CD4-positive, alpha-beta T cell (primary cell): ENCODE measurements at regions not wholly inside any gene's neighbourhood (a gene's known extent, or its start where the extent isn't known, plus 50 kb on each side); places are given as distances from the start of the nearest gene placed in this dataset.
"Not testable (repeated sequence)": the region's sequence is repeated elsewhere in the genome, so short reads cannot be mapped to it uniquely, and the experiment has no call there.

Source experiments
- ATAC-seq: fragments of 200-7000 bp; cut with Tn5 transposase; one replicate; pipeline ENCODE4 v1.10.0; 2022; ENCODE audit warnings: mild to moderate bottlenecking; ENCODE audit not compliant: poor library complexity
- CTCF ChIA-PET: fragments of 350-600 bp; sonication (Branson Sonifier 250); formaldehyde crosslinking; loops from one replicate; lab custom pipeline; 2021; ENCODE audit warnings: antibody characterized with exemption, inconsistent platforms; lab: Charles Lee
- POLR2A ChIA-PET: fragments of 350-600 bp; sonication (Branson Sonifier 250); formaldehyde crosslinking; loops from one replicate; lab custom pipeline; 2021; ENCODE audit warnings: antibody characterized with exemption, inconsistent platforms; lab: Charles Lee
- DNase-seq, 14 experiments: peaks; one replicate each; pipeline ENCODE4 v3.0.0-alpha.2; 2013 to 2020; ENCODE audit warnings: mixed read lengths in 2 of 14
- H3K27ac ChIP-seq, 2 donors: one replicate each; pipeline versions ENCODE4 v1.5.1 to v1.7.0; 2013; ENCODE audit warnings: low read length in 2 of 2, low read depth in 1 of 2, mild to moderate bottlenecking in 1 of 2
- H3K27me3 ChIP-seq, 2 experiments: 1 replicate in 1 of 2; 2 replicates in 1 of 2; pipeline versions ENCODE4 v1.6.1 to v1.7.0; 2013; ENCODE audit warnings: low read length in 2 of 2, control low read depth in 1 of 2, mild to moderate bottlenecking in 1 of 2, moderate library complexity in 1 of 2; ENCODE audit not compliant: insufficient read depth in 2 of 2, control insufficient read depth in 1 of 2
- H3K36me3 ChIP-seq: one replicate; pipeline ENCODE4 v1.6.1; 2013; ENCODE audit warnings: low read length, control low read depth; ENCODE audit not compliant: insufficient read depth
- H3K4me1 ChIP-seq: one replicate; pipeline ENCODE4 v1.6.1; 2013; ENCODE audit warnings: low read length, control low read depth; ENCODE audit not compliant: insufficient read depth
- H3K4me3 ChIP-seq: one replicate; pipeline ENCODE4 v1.5.1; 2013; ENCODE audit warnings: mild to moderate bottlenecking, low read length, moderate library complexity
- H3K9me3 ChIP-seq, 2 experiments: 1 replicate in 1 of 2; 2 replicates in 1 of 2; pipeline versions ENCODE4 v1.6.1 to v1.7.0; 2013; ENCODE audit warnings: low read length in 2 of 2, mild to moderate bottlenecking in 2 of 2, control low read depth in 1 of 2, moderate library complexity in 1 of 2; ENCODE audit not compliant: control insufficient read depth in 1 of 2, insufficient read depth in 1 of 2
- H3K27ac Mint-ChIP-seq: one replicate; pipeline ENCODE4 v1.8.0; 2020; ENCODE audit warnings: mixed read lengths
- H3K27me3 Mint-ChIP-seq: one replicate; pipeline ENCODE4 v1.8.0; 2021; ENCODE audit warnings: mixed read lengths
- H3K36me3 Mint-ChIP-seq: one replicate; pipeline ENCODE4 v1.8.0; 2021; ENCODE audit warnings: low read depth, mixed read lengths
- H3K4me1 Mint-ChIP-seq: one replicate; pipeline ENCODE4 v1.8.0; 2021; ENCODE audit warnings: low read depth, mixed read lengths
- H3K4me3 Mint-ChIP-seq: one replicate; pipeline ENCODE4 v1.8.0; 2020; ENCODE audit warnings: mild to moderate bottlenecking, mixed read lengths
- H3K9me3 Mint-ChIP-seq: one replicate; pipeline ENCODE4 v1.8.0; 2020; ENCODE audit warnings: mixed read lengths
- intact Hi-C, 2 experiments: fragments of 100-400 bp; cut with DNase I in 1 of 2; cut with micrococcal nuclease in 1 of 2; formaldehyde crosslinking; loops; one replicate each; pipeline versions ENCODE4 v1.15.1 to v1.9.0; 2023 to 2025; cut with DNase I, micrococcal nuclease
- TF ChIP-seq, protein P1 (sequence below): fragments of 200-600 bp; IDR thresholded peaks from one replicate; pipeline ENCODE4 v1.8.0; 2022; ENCODE audit warnings: antibody characterized with exemption, mild to moderate bottlenecking

GRCh38 chr12:107378609-107379008, 285.3 kb upstream of the CRY1 start:
- Mint-ChIP-seq H3K9me3 (no peaks in the 10 kb centered on the region), H3K36me3 (no peaks in the 10 kb centered on the region), H3K4me1 (peaks cover 36% of the 10 kb centered on the region), H3K27ac (no peak overlapping the region), H3K4me3 (no peak overlapping the region), H3K27me3 (no peaks in the 10 kb centered on the region)
- Histone ChIP-seq H3K4me3 (no peak overlapping the region), H3K27me3 (no peaks in the 10 kb centered on the region), H3K27ac (no peak overlapping the region), H3K36me3 (no peaks in the 10 kb centered on the region), H3K9me3 (no peaks in the 10 kb centered on the region), H3K4me1 (peaks cover 21% of the 10 kb centered on the region)
- CTCF ChIA-PET = no interaction called here
- POLR2A ChIA-PET = no interaction called here
- intact Hi-C loops = no loop called here
- TF ChIP-seq, protein P1, sequence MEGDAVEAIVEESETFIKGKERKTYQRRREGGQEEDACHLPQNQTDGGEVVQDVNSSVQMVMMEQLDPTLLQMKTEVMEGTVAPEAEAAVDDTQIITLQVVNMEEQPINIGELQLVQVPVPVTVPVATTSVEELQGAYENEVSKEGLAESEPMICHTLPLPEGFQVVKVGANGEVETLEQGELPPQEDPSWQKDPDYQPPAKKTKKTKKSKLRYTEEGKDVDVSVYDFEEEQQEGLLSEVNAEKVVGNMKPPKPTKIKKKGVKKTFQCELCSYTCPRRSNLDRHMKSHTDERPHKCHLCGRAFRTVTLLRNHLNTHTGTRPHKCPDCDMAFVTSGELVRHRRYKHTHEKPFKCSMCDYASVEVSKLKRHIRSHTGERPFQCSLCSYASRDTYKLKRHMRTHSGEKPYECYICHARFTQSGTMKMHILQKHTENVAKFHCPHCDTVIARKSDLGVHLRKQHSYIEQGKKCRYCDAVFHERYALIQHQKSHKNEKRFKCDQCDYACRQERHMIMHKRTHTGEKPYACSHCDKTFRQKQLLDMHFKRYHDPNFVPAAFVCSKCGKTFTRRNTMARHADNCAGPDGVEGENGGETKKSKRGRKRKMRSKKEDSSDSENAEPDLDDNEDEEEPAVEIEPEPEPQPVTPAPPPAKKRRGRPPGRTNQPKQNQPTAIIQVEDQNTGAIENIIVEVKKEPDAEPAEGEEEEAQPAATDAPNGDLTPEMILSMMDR = no peak
- ATAC-seq = no peak
- no peak for DNase-seq

DNA sequence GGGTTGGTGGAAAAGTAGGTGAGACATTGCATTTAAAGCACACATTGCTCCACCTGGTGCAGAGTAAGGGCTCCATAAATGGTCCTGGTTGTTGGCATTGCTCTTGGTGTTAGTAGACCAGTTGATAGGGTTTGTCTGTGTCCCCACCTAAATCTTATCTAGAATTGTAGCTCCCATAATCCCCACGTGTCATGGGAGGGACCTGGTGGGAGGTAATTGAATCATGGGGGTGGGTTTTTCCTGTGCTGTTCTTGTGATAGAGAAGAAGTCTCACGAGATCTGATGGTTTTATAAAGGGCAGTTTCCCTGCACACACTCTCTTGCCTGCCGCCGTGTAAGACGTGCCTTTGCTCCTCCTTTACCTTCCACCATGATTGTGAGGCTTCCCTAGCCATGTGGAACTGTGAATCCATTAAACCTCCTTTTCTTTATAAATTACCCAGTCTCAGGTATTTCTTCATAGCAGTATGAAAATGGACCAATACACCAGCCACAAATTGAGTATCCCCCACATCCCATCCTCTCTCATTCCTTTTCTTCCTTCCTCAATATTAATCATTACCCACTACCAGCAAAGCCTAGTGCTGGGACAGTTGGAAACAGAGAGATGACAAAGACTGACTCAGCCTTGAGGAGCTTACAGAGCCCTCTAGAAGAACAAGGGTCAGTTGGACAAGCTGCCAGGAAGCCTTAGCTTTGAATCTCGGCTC, 285.9 kb upstream of the CRY1 start:
- H3K9me3 Mint-ChIP-seq, CTCF ChIA-PET: not testable (repeated sequence)
- peaks cover 35% of the 10 kb centered on the region for H3K4me1 Mint-ChIP-seq

DNA sequence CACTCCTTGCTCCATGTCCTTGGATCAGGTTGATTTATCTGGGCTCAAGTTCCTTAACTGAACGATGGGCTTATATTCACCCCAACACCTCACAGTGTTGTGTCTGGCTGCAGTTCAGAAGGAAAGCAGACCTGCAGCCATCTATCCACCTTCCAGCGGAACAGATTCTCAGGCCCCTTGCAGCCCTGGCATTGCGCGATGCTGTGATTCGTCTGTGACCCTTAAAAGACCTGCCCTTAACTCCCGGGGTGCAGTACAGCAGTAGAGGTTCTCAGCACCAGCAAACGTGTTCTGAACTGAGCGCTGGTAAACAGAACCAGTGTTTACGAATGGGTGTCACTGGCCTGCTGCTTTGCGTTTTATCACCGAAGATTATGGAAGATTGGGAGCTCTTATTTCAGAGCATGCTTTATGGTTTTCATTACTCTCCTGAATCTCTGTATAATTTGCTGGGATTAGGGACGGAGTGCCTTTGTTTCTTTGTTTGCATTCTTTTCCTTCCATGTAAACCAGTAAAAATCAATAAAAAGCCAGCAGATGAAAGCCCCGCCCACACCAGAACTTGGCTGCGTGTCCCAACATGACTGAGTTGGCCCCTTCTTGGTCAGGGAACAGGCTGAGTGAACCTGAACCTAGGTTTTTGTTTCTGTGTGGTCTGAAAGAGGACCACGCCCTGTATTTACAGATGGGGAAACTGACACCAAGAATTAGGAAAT, 286.7 kb upstream of the CRY1 start:
- no peak overlapping the region for H3K4me3 Mint-ChIP-seq
- peaks cover 30% of the 10 kb centered on the region for H3K4me1 Mint-ChIP-seq
- no peaks in the 10 kb centered on the region for H3K27me3 Mint-ChIP-seq
- intact Hi-C loops = no loop called here
- ATAC-seq (no peak), DNase-seq (no peak)
- H3K27me3 ChIP-seq = no peaks in the 10 kb centered on the region
- ChIA-PET POLR2A (no interaction called here), CTCF (no interaction called here)
- no peaks in the 10 kb centered on the region for H3K9me3 ChIP-seq
- no peaks in the 10 kb centered on the region for H3K36me3 Mint-ChIP-seq
- H3K4me1 ChIP-seq = peaks cover 7% of the 10 kb centered on the region
- TF ChIP-seq, protein P1 = no peak
- no peaks in the 10 kb centered on the region for H3K36me3 ChIP-seq
- peak overlapping the region in 1 of 2 donors; percentile 3 for H3K27ac ChIP-seq
- no peaks in the 10 kb centered on the region for H3K9me3 Mint-ChIP-seq
- no peak overlapping the region for H3K4me3 ChIP-seq
- H3K27ac Mint-ChIP-seq = no peak overlapping the region

More for the DNA sequence above, 285.9 kb upstream of the CRY1 start:
- ATAC-seq, H3K36me3 Mint-ChIP-seq, H3K27me3 ChIP-seq, H3K4me3 ChIP-seq, intact Hi-C loops, H3K4me3 Mint-ChIP-seq, POLR2A ChIA-PET, H3K9me3 ChIP-seq, H3K36me3 ChIP-seq, H3K27ac ChIP-seq, H3K27ac Mint-ChIP-seq, H3K27me3 Mint-ChIP-seq, DNase-seq: not testable (repeated sequence)
- peaks cover 14% of the 10 kb centered on the region for H3K4me1 ChIP-seq
